Ovary (tissue), 7 donors: ENCODE measurements at regions not wholly inside any gene's neighbourhood (a gene's known extent, or its start where the extent isn't known, plus 50 kb on each side); places are given as distances from the start of the nearest gene placed in this dataset.
"Not testable (repeated sequence)": the region's sequence is repeated elsewhere in the genome, so short reads cannot be mapped to it uniquely, and the experiment has no call there.

Experiments
- DNase-seq, 5 donors: peaks; one replicate each; pipeline ENCODE4 v3.0.0-alpha.2; 2019 to 2020
- H3K27ac ChIP-seq, 2 donors: fragments of 200-600 bp; one replicate each; pipeline versions ENCODE4 v1.5.1 to v1.8.0; 2019 to 2022
- H3K27me3 ChIP-seq: fragments of 200-600 bp; one replicate; pipeline ENCODE4 v1.8.0; 2022
- H3K36me3 ChIP-seq: fragments of 200-600 bp; sonication (generic); one replicate; pipeline ENCODE4 v1.5.1; 2019
- H3K4me1 ChIP-seq: one replicate; pipeline ENCODE4 v1.8.1; 2013; ENCODE audit warnings: mild to moderate bottlenecking, moderate library complexity; ENCODE audit not compliant: insufficient read depth
- H3K4me3 ChIP-seq: fragments of 200-600 bp; sonication (generic); one replicate; pipeline ENCODE4 v1.5.1; 2017
- H3K9me3 ChIP-seq, 2 donors: fragments of 200-600 bp in 1 of 2; sonication (generic) in 1 of 2; one replicate each; pipeline versions ENCODE4 v1.5.1 to v1.8.1; 2013 to 2019; ENCODE audit warnings: mild to moderate bottlenecking in 1 of 2, moderate library complexity in 1 of 2
- CTCF ChIP-seq, 3 donors: fragments of 450-650 bp in 2 of 3; fragments of 200-600 bp in 1 of 3; IDR thresholded peaks; one replicate each; pipeline versions ENCODE4 v1.5.1 to v1.8.0; 2016 to 2022; ENCODE audit warnings: antibody characterized with exemption in 3 of 3, mild to moderate bottlenecking in 1 of 3
- EP300 ChIP-seq: sonication (generic); formaldehyde crosslinking; IDR thresholded peaks from one replicate; pipeline ENCODE4 v1.6.1; 2017; ENCODE audit warnings: antibody characterized with exemption
- POLR2A ChIP-seq: fragments of 450-650 bp; IDR thresholded peaks from one replicate; pipeline ENCODE4 v1.6.1; 2017; ENCODE audit warnings: antibody characterized with exemption, mild to moderate bottlenecking, moderate library complexity
- WGBS, 3 donors: extraction: QIAGEN DNeasy Blood & Tissue Kit in 1 of 3; methylation state at CpG; one replicate each; pipeline versions ENCODE4 v1.1.5 to v1.1.7; 2013 to 2017; 5-methylcytosine and 5-hydroxymethylcytosine counted together
- intact Hi-C, 4 donors: fragments of 100-400 bp; cut with DNase I; formaldehyde crosslinking; loops; one replicate each; pipeline versions ENCODE4 v1.11.0 to v1.15.1; 2022 to 2023
- donor health status: DM: no; HTN: no; CAD: no; lungs with moderate emphysema.
- donor health status: DM: no; HTN: no; CAD: no.
- donor health status: Bipolar disorder and iron deficiency.
- donor health status: DM: no; HTN: no; CAD: no.
- donor health status: DM: yes; HTN: yes; CAD: no.

GRCh38 chrX:1140236-1140681 lies 72.2 kb downstream of the CRLF2 start:
- no peak for DNase-seq
- TF ChIP-seq POLR2A = no peak
- no peak for TF ChIP-seq EP300
- no peak for TF ChIP-seq CTCF (IDR thresholded peaks at IDR 0.05)

GRCh38 chrX:1139185-1139500 lies 73.3 kb downstream of the CRLF2 start:
- Histone ChIP-seq H3K27me3 (no peaks in the 10 kb centered on the region), H3K9me3 (no peaks in the 10 kb centered on the region), H3K4me3 (no peak overlapping the region), H3K4me1 (no peaks in the 10 kb centered on the region), H3K36me3 (no peaks in the 10 kb centered on the region), H3K27ac (no peak overlapping the region)
- no peak for TF ChIP-seq EP300
- no peak for TF ChIP-seq POLR2A
- no peak for TF ChIP-seq CTCF (IDR thresholded peaks at IDR 0.05)
- DNase-seq = no peak
- 67 to 74% (median 74%) methylated on average over 10 of the region's 10 CpGs for WGBS, 3 donors
- intact Hi-C loops = no loop called here

More at GRCh38 chrX:1140236-1140681, 72.2 kb downstream of the CRLF2 start:
- intact Hi-C loops = no loop called here
- no peak overlapping the region for H3K4me3 ChIP-seq
- H3K27ac ChIP-seq = no peak overlapping the region
- 44 to 49% (median 48%) methylated on average over 16 of the region's 16 CpGs for whole genome bisulfite sequencing, 3 donors
- no peaks in the 10 kb centered on the region for H3K27me3 ChIP-seq
- no peaks in the 10 kb centered on the region for H3K4me1 ChIP-seq
- H3K36me3 ChIP-seq = no peaks in the 10 kb centered on the region
- no peaks in the 10 kb centered on the region for H3K9me3 ChIP-seq

GRCh38 chrX:1138476-1139184 lies 73.8 kb downstream of the CRLF2 start:
- intact Hi-C loops = no loop called here
- WGBS, 3 donors = 39 to 41% (median 41%) methylated on average over 22 of the region's 22 CpGs
- Histone ChIP-seq H3K9me3 (no peaks in the 10 kb centered on the region), H3K4me1 (no peaks in the 10 kb centered on the region), H3K36me3 (no peaks in the 10 kb centered on the region), H3K4me3 (no peak overlapping the region), H3K27ac (no peak overlapping the region), H3K27me3 (no peaks in the 10 kb centered on the region)
- no peak for TF ChIP-seq POLR2A
- no peak for TF ChIP-seq EP300
- no peak for TF ChIP-seq CTCF (IDR thresholded peaks at IDR 0.05)
- DNase-seq = no peak

DNA sequence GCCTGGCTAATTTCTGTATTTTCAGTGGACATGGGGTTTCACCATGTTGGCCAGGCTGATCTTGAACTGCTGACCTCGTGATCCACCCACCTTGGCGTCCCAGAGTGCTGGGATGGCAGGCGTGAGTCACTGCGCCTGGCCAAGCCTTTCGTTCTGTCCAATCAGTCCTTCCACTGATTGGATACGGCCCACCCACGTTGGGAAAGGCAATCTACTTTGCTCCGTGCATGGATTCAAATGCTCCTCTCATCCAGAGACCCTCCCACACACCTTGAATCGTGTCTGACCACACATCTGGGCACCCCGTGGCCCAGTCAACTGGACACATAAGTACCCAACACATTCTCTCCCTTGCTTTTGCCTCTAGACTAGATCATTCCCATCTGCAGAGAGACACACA lies 74.9 kb downstream of the CRLF2 start:
- Histone ChIP-seq H3K4me3 (no peak overlapping the region), H3K36me3 (no peaks in the 10 kb centered on the region), H3K4me1 (no peaks in the 10 kb centered on the region), H3K9me3 (no peaks in the 10 kb centered on the region), H3K27ac (no peak overlapping the region), H3K27me3 (no peaks in the 10 kb centered on the region)
- no peak for DNase-seq
- 80 to 82% (median 81%) methylated on average over 9 to 10 of the region's 10 CpGs for WGBS, 3 donors
- intact Hi-C loops = no loop called here
- no peak for TF ChIP-seq CTCF (IDR thresholded peaks at IDR 0.05)
- TF ChIP-seq EP300 = no peak
- no peak for TF ChIP-seq POLR2A

DNA sequence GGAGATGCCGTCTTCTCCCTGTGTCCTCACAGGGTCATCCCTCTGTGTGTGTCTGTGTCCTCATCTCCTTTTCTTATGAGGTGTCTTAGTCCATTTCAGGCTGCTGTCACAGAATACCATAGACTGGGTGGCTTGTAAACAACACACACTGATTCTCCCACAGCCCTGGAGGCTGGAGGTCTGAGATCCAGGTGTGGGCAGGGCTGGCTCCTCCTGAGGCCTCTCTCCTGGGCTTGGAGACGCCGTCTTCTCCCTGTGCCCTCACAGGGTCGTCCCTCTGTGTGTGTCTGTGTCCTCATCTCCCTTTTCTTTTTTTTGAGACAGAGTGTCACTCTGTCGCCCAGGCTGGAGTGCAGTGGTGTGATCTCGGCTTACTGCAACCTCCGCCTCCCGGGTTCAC lies 75.9 kb downstream of the CRLF2 start:
- H3K27ac ChIP-seq, H3K36me3 ChIP-seq, intact Hi-C loops, DNase-seq, H3K9me3 ChIP-seq, H3K4me3 ChIP-seq, H3K27me3 ChIP-seq, H3K4me1 ChIP-seq: not testable (repeated sequence)
- WGBS, 3 donors = 69 to 79% (median 73%) methylated on average over 7 to 8 of the region's 8 CpGs
